ENCODE measurements at regions not wholly inside any gene's neighbourhood (a gene's known extent, or its start where the extent isn't known, plus 50 kb on each side); places are given as distances from the start of the nearest gene placed in this dataset.

DNA sequence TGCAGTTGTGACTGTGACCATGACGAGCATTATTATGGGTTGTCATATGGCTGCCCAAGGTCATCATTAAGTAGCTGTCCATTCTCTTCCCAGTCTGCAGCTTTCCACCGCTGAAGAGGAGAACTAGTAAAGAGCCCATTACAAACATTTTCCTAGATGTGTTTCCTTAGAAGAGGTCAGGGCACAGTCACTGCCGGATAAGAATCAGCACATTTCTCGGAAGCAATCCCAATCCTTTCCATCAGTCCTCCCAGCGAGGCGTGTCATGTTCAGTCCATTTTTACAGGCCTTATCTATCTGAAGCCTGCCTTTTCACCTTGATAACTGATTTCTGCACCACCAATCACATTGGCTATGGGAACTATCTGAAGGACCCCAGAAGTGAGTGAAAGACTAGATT lies 319.9 kb upstream of the SLC14A2 start:
- H3K9me3 ChIP-seq (ENCODE audit: control insufficient read depth in 2 of 2, low read length in 2 of 2), result no peaks in the 10 kb centered on the region
- H3K9ac ChIP-seq (ENCODE audit: low read depth in 1 of 2, low read length in 2 of 2), result no peak overlapping the region
- H3K4me1 ChIP-seq (ENCODE audit: control insufficient read depth in 2 of 2, insufficient read depth in 2 of 2, low read length in 2 of 2), result no peaks in the 10 kb centered on the region
- H3K36me3 ChIP-seq (ENCODE audit: control insufficient read depth in 2 of 2, insufficient read depth in 2 of 2, low read length in 2 of 2), result no peaks in the 10 kb centered on the region
- H3K27me3 ChIP-seq (ENCODE audit: control insufficient read depth in 2 of 2, insufficient read depth in 2 of 2, low read length in 2 of 2), result no peaks in the 10 kb centered on the region
- no peak overlapping the region for H3K4me3 ChIP-seq (ENCODE audit: low read length in 2 of 2)
- H3K27ac ChIP-seq (ENCODE audit: low read depth in 2 of 2, low read length in 2 of 2), result no peak overlapping the region

DNA sequence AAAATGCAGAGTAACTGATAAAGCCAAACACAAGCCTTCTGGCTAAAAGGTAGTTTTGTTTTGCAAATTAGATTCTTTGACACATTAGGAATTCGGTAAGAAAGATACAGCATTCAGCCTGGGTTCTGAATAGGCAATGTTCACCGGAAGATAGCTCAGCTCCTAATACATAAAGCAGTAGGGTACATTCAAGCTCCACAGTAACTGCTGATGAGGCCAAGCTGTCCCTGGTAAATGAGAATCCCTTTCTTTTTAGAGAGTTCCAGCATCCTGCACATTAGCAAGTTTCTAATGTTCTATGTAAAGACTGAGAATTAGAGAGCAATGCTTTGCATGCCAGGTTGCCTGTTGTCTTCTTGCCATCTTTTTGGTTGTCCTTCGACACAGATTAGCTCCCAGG lies 316.3 kb upstream of the SLC14A2 start:
- no peak overlapping the region for H3K27ac ChIP-seq (ENCODE audit: low read depth in 2 of 2, low read length in 2 of 2)
- no peaks in the 10 kb centered on the region for H3K9me3 ChIP-seq (ENCODE audit: control insufficient read depth in 2 of 2, low read length in 2 of 2)
- H3K36me3 ChIP-seq (ENCODE audit: control insufficient read depth in 2 of 2, insufficient read depth in 2 of 2, low read length in 2 of 2), result no peaks in the 10 kb centered on the region
- H3K27me3 ChIP-seq (ENCODE audit: control insufficient read depth in 2 of 2, insufficient read depth in 2 of 2, low read length in 2 of 2), result no peaks in the 10 kb centered on the region
- no peaks in the 10 kb centered on the region for H3K4me1 ChIP-seq (ENCODE audit: control insufficient read depth in 2 of 2, insufficient read depth in 2 of 2, low read length in 2 of 2)
- H3K9ac ChIP-seq (ENCODE audit: low read depth in 1 of 2, low read length in 2 of 2), result no peak overlapping the region
- no peak overlapping the region for H3K4me3 ChIP-seq (ENCODE audit: low read length in 2 of 2)

DNA sequence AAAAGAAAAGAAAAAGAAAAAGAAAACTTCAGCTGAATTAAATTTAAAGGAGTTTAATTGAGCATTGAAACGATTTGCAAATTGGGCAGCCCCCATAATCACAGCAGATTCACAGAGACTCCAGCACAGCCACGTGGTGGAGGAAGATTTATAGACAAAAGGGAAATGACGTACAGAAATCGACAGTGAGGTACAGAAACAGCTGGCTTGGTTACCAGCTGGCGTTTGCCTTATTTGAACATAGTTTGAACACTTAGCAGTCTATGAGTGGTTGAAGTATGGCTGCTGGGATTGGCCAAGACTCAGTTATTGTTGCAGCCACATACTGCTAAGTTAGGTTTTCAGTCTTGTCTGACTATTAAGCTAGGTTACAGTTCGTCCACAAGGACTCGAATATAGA lies 312.2 kb upstream of the SLC14A2 start:
- Histone ChIP-seq H3K36me3 (ENCODE audit: control insufficient read depth in 2 of 2, insufficient read depth in 2 of 2, low read length in 2 of 2) (no peaks in the 10 kb centered on the region), H3K9ac (ENCODE audit: low read depth in 1 of 2, low read length in 2 of 2) (no peak overlapping the region), H3K9me3 (ENCODE audit: control insufficient read depth in 2 of 2, low read length in 2 of 2) (no peaks in the 10 kb centered on the region), H3K27ac (ENCODE audit: low read depth in 2 of 2, low read length in 2 of 2) (no peak overlapping the region), H3K4me1 (ENCODE audit: control insufficient read depth in 2 of 2, insufficient read depth in 2 of 2, low read length in 2 of 2) (no peaks in the 10 kb centered on the region), H3K4me3 (ENCODE audit: low read length in 2 of 2) (no peak overlapping the region), H3K27me3 (ENCODE audit: control insufficient read depth in 2 of 2, insufficient read depth in 2 of 2, low read length in 2 of 2) (no peaks in the 10 kb centered on the region)

DNA sequence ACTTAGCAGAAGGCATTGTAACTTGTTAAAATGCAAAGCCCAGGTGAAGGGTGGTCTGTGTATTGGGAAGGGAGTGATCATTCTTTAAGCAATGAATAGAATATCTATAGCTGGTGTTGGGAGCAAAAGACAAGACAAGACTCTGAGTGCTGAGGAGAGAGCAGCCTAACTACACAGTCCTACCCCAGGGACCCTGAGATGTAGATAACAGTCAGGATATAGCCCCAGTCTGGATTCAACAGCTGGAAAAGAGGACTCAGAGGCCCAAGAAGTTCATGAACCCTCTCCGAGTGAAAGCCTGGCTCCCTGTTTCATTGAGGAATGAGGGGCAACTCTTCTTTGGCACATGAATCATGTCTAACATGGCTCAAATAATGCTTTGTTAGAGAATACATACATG lies 310.7 kb upstream of the SLC14A2 start:
- Histone ChIP-seq H3K36me3 (ENCODE audit: control insufficient read depth in 2 of 2, insufficient read depth in 2 of 2, low read length in 2 of 2) (no peaks in the 10 kb centered on the region), H3K4me3 (ENCODE audit: low read length in 2 of 2) (no peak overlapping the region), H3K4me1 (ENCODE audit: control insufficient read depth in 2 of 2, insufficient read depth in 2 of 2, low read length in 2 of 2) (no peaks in the 10 kb centered on the region), H3K9ac (ENCODE audit: low read depth in 1 of 2, low read length in 2 of 2) (no peak overlapping the region), H3K27ac (ENCODE audit: low read depth in 2 of 2, low read length in 2 of 2) (no peak overlapping the region), H3K9me3 (ENCODE audit: control insufficient read depth in 2 of 2, low read length in 2 of 2) (no peaks in the 10 kb centered on the region), H3K27me3 (ENCODE audit: control insufficient read depth in 2 of 2, insufficient read depth in 2 of 2, low read length in 2 of 2) (no peaks in the 10 kb centered on the region)

DNA sequence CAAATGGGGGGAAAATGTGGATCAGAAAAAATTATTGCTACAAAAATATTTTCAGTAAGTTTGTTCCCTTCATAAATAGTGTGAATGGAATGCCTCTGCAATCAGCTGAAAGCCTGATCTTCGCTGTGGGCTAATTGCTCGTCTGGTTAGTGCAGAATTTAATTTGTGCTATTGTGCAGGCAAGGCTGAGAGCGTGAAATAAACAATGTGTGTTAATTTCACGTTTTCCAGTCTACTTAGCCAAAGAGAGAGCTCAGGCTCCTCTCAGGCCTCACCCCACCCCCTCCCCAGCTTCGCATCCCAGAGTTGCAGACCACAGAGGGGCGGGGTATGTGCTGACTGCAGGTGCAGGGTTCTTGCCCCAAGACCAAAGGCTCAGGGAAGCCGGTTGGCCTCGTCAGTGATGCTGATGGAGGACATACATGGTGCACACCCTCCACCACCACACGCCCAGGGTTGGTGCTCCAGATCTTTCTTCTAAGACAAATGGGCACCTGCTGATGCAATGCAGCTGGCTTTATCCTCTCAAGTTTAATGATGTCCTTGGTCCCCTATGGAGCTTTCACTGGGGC lies 302.6 kb upstream of the SLC14A2 start:
- Histone ChIP-seq H3K9ac (ENCODE audit: low read depth in 1 of 2, low read length in 2 of 2) (no peak overlapping the region), H3K9me3 (ENCODE audit: control insufficient read depth in 2 of 2, low read length in 2 of 2) (no peaks in the 10 kb centered on the region), H3K27me3 (ENCODE audit: control insufficient read depth in 2 of 2, insufficient read depth in 2 of 2, low read length in 2 of 2) (no peaks in the 10 kb centered on the region), H3K36me3 (ENCODE audit: control insufficient read depth in 2 of 2, insufficient read depth in 2 of 2, low read length in 2 of 2) (no peaks in the 10 kb centered on the region), H3K4me3 (ENCODE audit: low read length in 2 of 2) (no peak overlapping the region), H3K4me1 (ENCODE audit: control insufficient read depth in 2 of 2, insufficient read depth in 2 of 2, low read length in 2 of 2) (no peaks in the 10 kb centered on the region), H3K27ac (ENCODE audit: low read depth in 2 of 2, low read length in 2 of 2) (no peak overlapping the region)

DNA sequence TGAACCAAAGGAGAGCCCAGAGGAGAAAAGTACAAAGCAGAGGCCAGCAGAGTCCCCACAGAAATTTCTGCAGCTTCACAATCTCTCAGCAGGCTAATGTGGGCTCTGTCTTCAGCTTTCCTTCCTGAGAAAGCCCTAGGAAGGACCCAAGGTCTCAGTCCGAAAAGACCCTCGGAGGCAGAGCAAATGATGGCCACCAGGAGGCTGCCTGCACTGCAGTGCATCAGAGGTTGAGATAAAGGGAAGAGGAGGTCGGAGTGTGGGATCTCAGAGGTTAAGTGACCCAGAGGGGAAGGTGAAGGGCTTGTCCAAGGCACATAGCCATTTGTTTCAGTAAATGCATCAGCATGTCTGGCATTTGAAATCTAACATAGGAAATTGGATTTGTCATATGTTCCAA lies 299.1 kb upstream of the SLC14A2 start:
- H3K9ac ChIP-seq (ENCODE audit: low read depth in 1 of 2, low read length in 2 of 2), result no peak overlapping the region
- no peaks in the 10 kb centered on the region for H3K36me3 ChIP-seq (ENCODE audit: control insufficient read depth in 2 of 2, insufficient read depth in 2 of 2, low read length in 2 of 2)
- no peak overlapping the region for H3K27ac ChIP-seq (ENCODE audit: low read depth in 2 of 2, low read length in 2 of 2)
- H3K27me3 ChIP-seq (ENCODE audit: control insufficient read depth in 2 of 2, insufficient read depth in 2 of 2, low read length in 2 of 2), result no peaks in the 10 kb centered on the region
- H3K4me1 ChIP-seq (ENCODE audit: control insufficient read depth in 2 of 2, insufficient read depth in 2 of 2, low read length in 2 of 2), result no peaks in the 10 kb centered on the region
- no peaks in the 10 kb centered on the region for H3K9me3 ChIP-seq (ENCODE audit: control insufficient read depth in 2 of 2, low read length in 2 of 2)
- H3K4me3 ChIP-seq (ENCODE audit: low read length in 2 of 2), result no peak overlapping the region

DNA sequence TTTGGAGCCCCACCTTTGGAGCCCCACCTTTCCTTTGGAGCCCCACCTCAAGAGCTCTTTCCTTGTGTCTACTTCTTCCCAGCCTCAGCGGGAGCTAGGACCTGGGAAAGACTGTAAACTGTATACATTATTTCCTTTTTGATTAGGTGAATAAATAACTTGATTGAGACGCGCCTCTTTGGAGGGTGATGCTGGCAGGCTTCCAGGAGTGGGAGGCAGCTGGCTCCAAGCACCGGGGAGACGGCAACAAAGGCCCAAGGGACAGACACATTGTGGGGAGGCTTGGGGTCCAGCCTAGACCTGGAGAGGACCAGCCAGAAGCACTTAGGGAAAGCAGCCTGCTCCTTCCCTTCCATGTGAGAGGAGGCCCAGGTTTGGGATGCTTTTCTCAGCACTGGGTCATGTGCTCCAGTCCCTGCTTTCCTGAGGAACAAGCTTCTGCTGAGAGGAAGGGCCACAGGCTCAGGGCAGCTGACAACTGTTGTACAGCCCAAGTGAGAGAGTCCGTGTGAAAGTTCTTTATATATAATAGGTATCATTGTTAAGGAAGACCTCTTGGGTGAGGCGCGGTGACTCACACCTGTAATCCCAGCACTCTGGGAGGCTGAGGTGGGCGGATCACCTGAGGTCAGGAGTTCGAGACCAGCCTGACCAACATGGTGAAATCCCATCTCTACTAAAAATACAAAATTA lies 297.2 kb upstream of the SLC14A2 start:
- H3K4me1 ChIP-seq (ENCODE audit: control insufficient read depth in 2 of 2, insufficient read depth in 2 of 2, low read length in 2 of 2), result no peaks in the 10 kb centered on the region
- H3K4me3 ChIP-seq (ENCODE audit: low read length in 2 of 2), result no peak overlapping the region
- H3K36me3 ChIP-seq (ENCODE audit: control insufficient read depth in 2 of 2, insufficient read depth in 2 of 2, low read length in 2 of 2), result no peaks in the 10 kb centered on the region
- H3K27ac ChIP-seq (ENCODE audit: low read depth in 2 of 2, low read length in 2 of 2), result no peak overlapping the region
- H3K9ac ChIP-seq (ENCODE audit: low read depth in 1 of 2, low read length in 2 of 2), result no peak overlapping the region
- H3K9me3 ChIP-seq (ENCODE audit: control insufficient read depth in 2 of 2, low read length in 2 of 2), result no peaks in the 10 kb centered on the region
- H3K27me3 ChIP-seq (ENCODE audit: control insufficient read depth in 2 of 2, insufficient read depth in 2 of 2, low read length in 2 of 2), result no peaks in the 10 kb centered on the region

DNA sequence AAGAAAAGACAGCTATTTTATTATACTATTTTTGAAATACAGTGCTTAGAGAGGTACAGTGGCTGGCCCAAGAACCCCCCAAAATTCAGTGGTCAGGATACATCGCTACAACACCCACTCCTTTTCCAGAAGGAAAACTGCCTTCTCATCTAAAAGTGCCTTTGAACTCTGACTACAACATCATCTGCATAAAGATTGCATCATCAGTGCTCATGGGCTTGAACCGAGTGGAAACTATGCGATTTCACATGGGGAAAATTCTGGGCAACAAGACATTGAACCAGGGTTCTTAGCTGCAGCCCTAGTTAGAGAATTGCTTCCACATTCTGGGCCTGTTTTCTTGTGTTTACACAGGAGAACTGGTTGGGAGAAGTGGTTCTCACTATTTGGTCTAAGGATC lies 294.6 kb upstream of the SLC14A2 start:
- Histone ChIP-seq H3K9me3 (ENCODE audit: control insufficient read depth in 2 of 2, low read length in 2 of 2) (no peaks in the 10 kb centered on the region), H3K4me1 (ENCODE audit: control insufficient read depth in 2 of 2, insufficient read depth in 2 of 2, low read length in 2 of 2) (no peaks in the 10 kb centered on the region), H3K36me3 (ENCODE audit: control insufficient read depth in 2 of 2, insufficient read depth in 2 of 2, low read length in 2 of 2) (no peaks in the 10 kb centered on the region), H3K27me3 (ENCODE audit: control insufficient read depth in 2 of 2, insufficient read depth in 2 of 2, low read length in 2 of 2) (no peaks in the 10 kb centered on the region), H3K9ac (ENCODE audit: low read depth in 1 of 2, low read length in 2 of 2) (no peak overlapping the region), H3K4me3 (ENCODE audit: low read length in 2 of 2) (no peak overlapping the region), H3K27ac (ENCODE audit: low read depth in 2 of 2, low read length in 2 of 2) (no peak overlapping the region)

DNA sequence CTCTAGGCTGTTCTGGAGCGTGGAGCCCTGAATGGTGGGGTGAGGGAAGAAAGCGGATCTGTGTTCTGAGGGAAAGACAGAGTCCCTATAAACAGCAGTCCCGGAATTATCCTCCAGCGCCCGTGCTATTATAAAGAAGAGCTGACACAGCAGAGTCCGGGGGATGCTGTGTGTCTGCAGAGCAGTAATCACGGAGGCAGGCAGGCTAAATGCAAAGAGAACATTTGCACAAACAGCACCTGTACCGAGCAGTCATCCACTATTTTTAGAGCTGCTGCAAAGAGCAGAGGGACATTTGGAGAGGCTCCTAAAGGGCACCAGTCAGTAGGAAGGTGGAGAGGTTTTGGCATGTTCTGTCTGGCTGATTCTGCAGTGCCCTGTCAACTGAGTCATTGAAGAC lies 293.8 kb upstream of the SLC14A2 start:
- no peak overlapping the region for H3K4me3 ChIP-seq (ENCODE audit: low read length in 2 of 2)
- H3K9ac ChIP-seq (ENCODE audit: low read depth in 1 of 2, low read length in 2 of 2), result no peak overlapping the region
- no peak overlapping the region for H3K27ac ChIP-seq (ENCODE audit: low read depth in 2 of 2, low read length in 2 of 2)
- no peaks in the 10 kb centered on the region for H3K36me3 ChIP-seq (ENCODE audit: control insufficient read depth in 2 of 2, insufficient read depth in 2 of 2, low read length in 2 of 2)
- no peaks in the 10 kb centered on the region for H3K27me3 ChIP-seq (ENCODE audit: control insufficient read depth in 2 of 2, insufficient read depth in 2 of 2, low read length in 2 of 2)
- H3K9me3 ChIP-seq (ENCODE audit: control insufficient read depth in 2 of 2, low read length in 2 of 2), result no peaks in the 10 kb centered on the region
- no peaks in the 10 kb centered on the region for H3K4me1 ChIP-seq (ENCODE audit: control insufficient read depth in 2 of 2, insufficient read depth in 2 of 2, low read length in 2 of 2)

DNA sequence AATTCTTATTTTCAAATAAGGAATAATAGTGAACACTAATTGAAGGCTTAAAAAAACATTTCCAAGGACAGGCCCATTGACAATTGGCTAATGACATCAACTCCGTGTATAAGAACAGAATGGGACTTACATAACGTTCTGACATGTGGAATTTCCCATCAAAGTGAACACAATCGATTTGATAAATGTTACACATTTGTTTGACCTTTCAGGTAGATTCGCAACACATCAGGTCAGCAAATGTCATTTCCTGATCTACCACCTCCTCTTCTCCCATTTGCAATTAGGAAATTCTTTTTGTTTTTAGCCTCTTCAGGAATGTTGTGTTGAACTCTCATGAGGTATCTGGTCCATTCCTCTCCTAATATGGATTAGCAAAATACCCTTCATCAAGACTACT lies 292.9 kb upstream of the SLC14A2 start:
- H3K36me3 ChIP-seq (ENCODE audit: control insufficient read depth in 2 of 2, insufficient read depth in 2 of 2, low read length in 2 of 2), result no peaks in the 10 kb centered on the region
- no peaks in the 10 kb centered on the region for H3K9me3 ChIP-seq (ENCODE audit: control insufficient read depth in 2 of 2, low read length in 2 of 2)
- no peaks in the 10 kb centered on the region for H3K4me1 ChIP-seq (ENCODE audit: control insufficient read depth in 2 of 2, insufficient read depth in 2 of 2, low read length in 2 of 2)
- H3K9ac ChIP-seq (ENCODE audit: low read depth in 1 of 2, low read length in 2 of 2), result no peak overlapping the region
- H3K27me3 ChIP-seq (ENCODE audit: control insufficient read depth in 2 of 2, insufficient read depth in 2 of 2, low read length in 2 of 2), result no peaks in the 10 kb centered on the region
- no peak overlapping the region for H3K27ac ChIP-seq (ENCODE audit: low read depth in 2 of 2, low read length in 2 of 2)
- no peak overlapping the region for H3K4me3 ChIP-seq (ENCODE audit: low read length in 2 of 2)

Data from mucosa of rectum (tissue), 2 donors.